ENCODE measurements at regions not wholly inside any gene's neighbourhood (a gene's known extent, or its start where the extent isn't known, plus 50 kb on each side); places are given as distances from the start of the nearest gene placed in this dataset.

GRCh38 chr17:14731591-14731990 lies 430.7 kb downstream of the HS3ST3B1 start:
- TF ChIP-seq, protein P1, sequence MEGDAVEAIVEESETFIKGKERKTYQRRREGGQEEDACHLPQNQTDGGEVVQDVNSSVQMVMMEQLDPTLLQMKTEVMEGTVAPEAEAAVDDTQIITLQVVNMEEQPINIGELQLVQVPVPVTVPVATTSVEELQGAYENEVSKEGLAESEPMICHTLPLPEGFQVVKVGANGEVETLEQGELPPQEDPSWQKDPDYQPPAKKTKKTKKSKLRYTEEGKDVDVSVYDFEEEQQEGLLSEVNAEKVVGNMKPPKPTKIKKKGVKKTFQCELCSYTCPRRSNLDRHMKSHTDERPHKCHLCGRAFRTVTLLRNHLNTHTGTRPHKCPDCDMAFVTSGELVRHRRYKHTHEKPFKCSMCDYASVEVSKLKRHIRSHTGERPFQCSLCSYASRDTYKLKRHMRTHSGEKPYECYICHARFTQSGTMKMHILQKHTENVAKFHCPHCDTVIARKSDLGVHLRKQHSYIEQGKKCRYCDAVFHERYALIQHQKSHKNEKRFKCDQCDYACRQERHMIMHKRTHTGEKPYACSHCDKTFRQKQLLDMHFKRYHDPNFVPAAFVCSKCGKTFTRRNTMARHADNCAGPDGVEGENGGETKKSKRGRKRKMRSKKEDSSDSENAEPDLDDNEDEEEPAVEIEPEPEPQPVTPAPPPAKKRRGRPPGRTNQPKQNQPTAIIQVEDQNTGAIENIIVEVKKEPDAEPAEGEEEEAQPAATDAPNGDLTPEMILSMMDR (IDR thresholded peaks at IDR 0.05 in 2 of 3, conservative IDR thresholded peaks at IDR 0.05 in 1 of 3; ENCODE audit: borderline replicate concordance in 1 of 3, insufficient read depth in 1 of 3, low read depth in 2 of 3, low read length in 2 of 3): no peak
- TF ChIP-seq POLR2A (IDR thresholded peaks at IDR 0.05; ENCODE audit: borderline replicate concordance, extremely low read depth, insufficient read depth, insufficient read length) (no peak), RAD21 (IDR thresholded peaks at IDR 0.05; ENCODE audit: low read depth) (no peak), REST (IDR thresholded peaks at IDR 0.05; ENCODE audit: low read depth) (no peak), SP1 (IDR thresholded peaks at IDR 0.05; ENCODE audit: low read depth) (no peak), EZH2 (IDR thresholded peaks at IDR 0.05) (no peak), ELF1 (IDR thresholded peaks at IDR 0.05; ENCODE audit: borderline replicate concordance, low read depth) (no peak), POLR2AphosphoS5 (IDR thresholded peaks at IDR 0.05; ENCODE audit: low read depth, low read length) (no peak), JUND (IDR thresholded peaks at IDR 0.05) (no peak), EZH2phosphoT487 (IDR thresholded peaks at IDR 0.05; ENCODE audit: borderline replicate concordance) (no peak), YY1 (IDR thresholded peaks at IDR 0.05; ENCODE audit: extremely low read depth, insufficient replicate concordance, low read depth, low read length) (no peak), EGR1 (IDR thresholded peaks at IDR 0.05; ENCODE audit: low read depth) (no peak)
